Stimulated activated CD4-positive, alpha-beta T cell treated with anti-CD3 and anti-CD28 coated beads, Interleukin-1b, Interleukin-23, amount 100 ng/mL, for 24 hours (primary cell): ENCODE measurements at regions not wholly inside any gene's neighbourhood (a gene's known extent, or its start where the extent isn't known, plus 50 kb on each side); places are given as distances from the start of the nearest gene placed in this dataset.
"Not testable (repeated sequence)": the region's sequence is repeated elsewhere in the genome, so short reads cannot be mapped to it uniquely, and the experiment has no call there.

ENCODE experiments used
- DNase-seq, 4 experiments: peaks; one replicate each; pipeline ENCODE4 v3.0.0-alpha.2; 2020; ENCODE audit warnings: low read depth in 4 of 4, low spot score in 1 of 4

GRCh38 chr13:78147905-78148304, 229.3 kb upstream of the EDNRB start:
- no peak for DNase-seq

DNA sequence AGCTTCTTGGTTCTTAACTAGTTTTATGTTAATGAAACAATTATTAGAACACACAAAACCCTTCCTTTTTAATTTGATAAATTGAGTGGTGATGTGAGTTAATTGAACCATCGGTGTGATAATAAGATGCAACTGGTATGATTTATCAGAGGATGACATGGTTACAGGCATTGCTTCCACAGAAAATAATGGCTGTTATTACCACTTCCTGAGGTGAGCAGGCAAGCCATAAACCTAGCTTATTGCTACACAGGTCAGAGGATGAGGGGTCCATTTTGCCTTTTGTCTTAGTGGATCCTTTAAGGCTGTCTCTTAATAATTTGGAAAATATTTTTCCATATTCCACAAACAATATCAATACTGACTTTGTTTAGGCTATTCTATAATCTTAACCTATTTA, 226.6 kb upstream of the EDNRB start:
- DNase-seq, result no peak

GRCh38 chr13:78139765-78140164, 221.1 kb upstream of the EDNRB start:
- DNase-seq, result no peak

GRCh38 chr13:78138756-78139155, 220.1 kb upstream of the EDNRB start:
- DNase-seq, result no peak

GRCh38 chr13:78137404-78138142, 218.9 kb upstream of the EDNRB start:
- DNase-seq, result no peak

GRCh38 chr13:78136966-78137365, 218.3 kb upstream of the EDNRB start:
- no peak for DNase-seq

- DNase-seq, result no peak
Measured at GRCh38 chr13:78133511-78133910, 214.9 kb upstream of the EDNRB start.

DNA sequence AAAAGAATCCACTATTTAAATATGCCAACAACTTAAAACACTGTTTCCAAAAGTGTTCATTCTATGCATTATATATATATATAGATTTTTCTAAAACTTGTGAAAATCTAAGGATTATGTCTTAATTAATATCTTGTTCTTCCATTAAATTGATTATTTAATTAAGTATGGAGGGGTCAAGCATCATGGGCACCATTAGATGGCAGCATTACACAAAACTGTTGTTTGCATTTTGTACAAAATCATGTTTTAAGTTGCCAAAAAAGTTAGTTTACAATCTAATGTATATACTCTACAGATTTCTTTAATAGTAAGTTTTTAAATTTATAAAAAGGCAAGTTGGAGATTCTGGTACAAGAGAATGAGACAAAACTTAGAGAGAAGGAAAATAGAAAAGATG, 213.2 kb upstream of the EDNRB start:
- DNase-seq, result no peak

GRCh38 chr13:78131346-78131745, 212.7 kb upstream of the EDNRB start:
- no peak for DNase-seq

GRCh38 chr13:78129823-78130222, 211.2 kb upstream of the EDNRB start:
- no peak for DNase-seq

DNA sequence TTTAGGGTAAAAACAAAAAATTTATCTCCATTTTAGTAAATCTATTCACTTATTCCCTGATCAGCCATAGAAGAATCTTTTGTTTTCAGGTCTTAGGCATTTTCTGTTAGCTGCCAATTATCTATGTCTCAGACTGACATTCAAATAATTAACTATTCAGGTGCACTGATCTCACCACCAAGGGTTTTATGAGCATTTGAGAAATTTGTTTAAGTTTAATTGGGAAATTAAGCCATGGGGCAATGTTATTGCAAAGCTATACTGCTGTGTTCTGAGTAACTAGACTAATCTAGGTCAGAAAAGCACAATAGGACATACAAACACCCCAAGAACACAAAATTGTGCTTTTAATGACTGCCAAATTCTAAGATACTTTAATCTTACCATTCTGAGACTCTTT, 210.7 kb upstream of the EDNRB start:
- no peak for DNase-seq

GRCh38 chr13:78121459-78122348, 203.1 kb upstream of the EDNRB start:
- no peak for DNase-seq

DNA sequence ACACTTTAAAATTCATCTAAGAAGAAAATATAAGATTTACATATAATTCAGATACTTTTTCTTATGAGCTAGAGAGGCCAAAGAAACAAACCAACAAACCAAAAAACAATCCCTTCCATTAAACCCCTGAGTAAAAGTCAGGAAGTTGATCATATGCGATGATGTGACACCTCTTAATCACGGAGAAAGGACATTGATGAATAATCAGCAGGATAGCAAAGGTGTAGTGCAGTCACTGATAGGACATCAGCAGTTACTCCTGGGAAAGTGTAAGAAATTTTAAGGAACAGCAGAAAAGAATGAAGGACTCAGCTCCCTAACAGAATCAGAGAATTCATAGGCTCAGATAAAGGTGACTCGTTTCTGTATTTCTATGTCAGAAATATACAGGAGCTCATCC, 202.4 kb upstream of the EDNRB start:
- no peak for DNase-seq

DNA sequence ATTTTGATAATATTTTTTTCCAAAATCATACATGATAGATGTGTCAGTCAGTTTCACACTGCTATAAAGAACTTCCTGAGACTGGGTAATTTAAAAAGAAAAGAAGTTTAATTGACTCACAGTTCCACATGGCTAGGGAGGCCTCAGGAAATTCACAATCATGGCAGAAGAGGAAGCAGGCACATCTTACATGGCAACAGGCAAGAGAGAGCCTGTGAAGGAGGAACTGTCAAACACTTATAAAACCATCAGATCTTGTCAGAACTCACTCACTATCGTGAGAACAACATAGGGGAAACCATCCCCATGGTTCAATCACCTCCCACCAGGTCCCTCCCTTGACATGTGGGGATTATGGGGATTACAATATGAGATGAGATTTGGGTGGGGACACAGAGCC, 201.5 kb upstream of the EDNRB start:
- not testable (repeated sequence) for DNase-seq

DNA sequence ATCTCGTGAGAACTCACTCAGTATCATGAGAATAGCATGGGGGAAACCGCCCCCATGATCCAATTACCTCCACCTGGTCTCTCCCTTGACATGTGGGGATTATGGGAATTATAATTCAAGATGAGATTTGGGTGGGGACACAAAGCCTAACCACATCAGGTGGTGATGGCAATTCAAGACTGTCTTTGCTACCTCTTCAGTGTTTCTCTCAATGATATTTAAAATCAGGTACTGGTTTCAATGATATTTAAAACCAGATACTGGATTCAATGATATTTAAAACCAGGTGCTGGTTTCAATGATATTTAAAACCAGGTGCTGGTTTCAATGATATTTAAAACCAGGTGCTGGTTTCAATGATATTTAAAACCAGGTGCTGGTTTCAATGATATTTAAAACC, 198.4 kb upstream of the EDNRB start:
- not testable (repeated sequence) for DNase-seq

GRCh38 chr13:78105656-78106055, 187.0 kb upstream of the EDNRB start:
- DNase-seq, result no peak

- DNase-seq, result no peak
Measured at GRCh38 chr13:78103936-78104335, 185.3 kb upstream of the EDNRB start.

DNA sequence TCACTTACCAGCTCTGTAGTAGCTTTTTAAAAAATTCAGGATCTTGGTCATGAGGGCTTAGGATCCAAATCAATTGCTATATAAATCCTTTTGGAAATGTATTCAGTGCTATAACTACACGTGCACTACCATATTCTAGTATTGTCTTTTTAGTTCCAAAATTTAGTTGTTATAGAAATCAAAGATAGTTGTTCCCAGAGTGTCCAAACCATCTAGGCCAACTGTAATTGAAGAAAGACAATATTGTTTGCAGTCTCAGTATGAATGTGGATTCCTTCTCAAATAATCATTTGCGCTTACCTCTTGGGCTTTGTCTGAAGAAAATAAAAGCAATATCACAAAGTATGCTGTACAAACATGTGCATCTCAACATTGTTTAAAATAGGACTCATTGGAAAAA, 184.1 kb upstream of the EDNRB start:
- DNase-seq, result no peak

DNA sequence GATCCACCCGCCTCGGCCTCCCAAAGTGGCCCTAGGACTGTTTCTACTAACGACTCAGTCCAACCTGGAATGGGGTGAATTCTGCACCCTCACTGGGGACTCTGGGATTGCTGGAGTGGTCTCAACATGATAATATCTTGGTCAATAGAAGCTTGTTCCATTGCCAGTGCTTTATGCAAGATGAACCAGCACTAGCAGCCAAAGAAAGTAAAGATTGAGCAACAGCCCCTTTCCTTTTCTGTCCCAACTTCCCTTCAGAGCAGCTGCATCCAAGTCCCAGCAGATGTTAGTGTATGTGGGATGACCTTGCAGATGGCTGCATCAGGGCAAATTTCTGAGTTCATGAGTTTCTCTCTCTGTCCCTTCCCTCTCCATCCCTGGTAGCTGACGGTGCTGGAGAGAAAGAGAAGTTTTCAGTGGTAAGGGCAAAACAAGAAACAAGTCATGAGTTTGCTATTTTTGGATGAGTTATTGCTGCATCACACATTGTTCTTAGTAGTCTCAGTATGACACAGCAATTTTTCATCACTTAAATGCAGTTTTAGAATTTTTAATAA, 183.6 kb upstream of the EDNRB start:
- no peak for DNase-seq

GRCh38 chr13:78100486-78100885, 181.9 kb upstream of the EDNRB start:
- DNase-seq, result no peak

- DNase-seq, result no peak
Measured at GRCh38 chr13:78098249-78098648, 179.6 kb upstream of the EDNRB start.

DNA sequence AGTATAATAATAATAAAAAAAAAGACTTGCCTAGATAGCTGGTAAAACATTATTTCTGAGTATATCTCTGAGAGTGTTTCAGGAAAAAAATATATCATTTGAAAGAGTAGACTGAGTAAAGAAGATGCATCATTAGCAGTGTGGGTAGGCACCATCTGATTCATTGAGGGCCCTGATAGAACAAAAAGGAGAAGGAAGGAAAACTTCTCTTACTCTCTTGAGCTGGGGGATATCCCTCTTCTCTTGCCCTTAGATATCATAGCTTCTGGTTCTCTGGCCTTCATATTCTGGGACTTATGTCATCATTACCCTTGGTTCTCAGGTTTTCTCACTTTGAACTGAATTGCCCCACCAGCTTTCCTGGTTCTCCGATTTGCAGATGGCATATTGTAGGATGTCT, 177.6 kb upstream of the EDNRB start:
- DNase-seq, result no peak
